OCI-LY7 (cell line): ENCODE measurements at regions not wholly inside any gene's neighbourhood (a gene's known extent, or its start where the extent isn't known, plus 50 kb on each side); places are given as distances from the start of the nearest gene placed in this dataset.

Experiments used
- BruUV-seq: library from RNA; stranded (reverse); fragments of 400-500 nt; replicated peaks from 2 replicates; lab custom pipeline; 2021; lab: Mats Ljungman, UMichigan
- CTCF ChIA-PET: fragments of 300-600 bp; sonication (Branson Sonifier 250); formaldehyde crosslinking; loops from one replicate; lab custom pipeline; 2022; ENCODE audit warnings: antibody characterized with exemption; ENCODE audit not compliant: unreplicated experiment; lab: Charles Lee
- POLR2A ChIA-PET: fragments of 300-600 bp; sonication (Branson Sonifier 250); formaldehyde crosslinking; loops from one replicate; lab custom pipeline; 2022; ENCODE audit warnings: antibody characterized with exemption; lab: Charles Lee
- DNase-seq: peaks from one replicate; pipeline ENCODE4 v3.0.0-alpha.2; 2015; ENCODE audit warnings: low spot score
- H2AFZ ChIP-seq: fragments of 200-600 bp; sonication (generic), shearing (Covaris generic); 2 replicates; pipeline ENCODE4 v1.6.1; 2014; ENCODE audit warnings: mild to moderate bottlenecking, antibody characterized with exemption, low read length, moderate library complexity
- H3K27ac ChIP-seq: fragments of 200-600 bp; sonication (generic); 2 replicates; pipeline ENCODE4 v1.5.1; 2014; ENCODE audit warnings: mixed run types, low read depth, mild to moderate bottlenecking, moderate library complexity, low read length, inconsistent platforms; ENCODE audit not compliant: poor library complexity, severe bottlenecking
- H3K36me3 ChIP-seq: fragments of 200-600 bp; sonication (generic); 2 replicates; pipeline ENCODE4 v1.6.1; 2014; ENCODE audit warnings: mild to moderate bottlenecking, antibody characterized with exemption, low read length, moderate library complexity, mixed read lengths; ENCODE audit not compliant: insufficient read depth
- H3K4me1 ChIP-seq: fragments of 200-600 bp; sonication (generic); 2 replicates; pipeline ENCODE4 v1.5.1; 2014; ENCODE audit warnings: mild to moderate bottlenecking, low read length; ENCODE audit not compliant: insufficient read depth, poor library complexity, severe bottlenecking
- H3K4me2 ChIP-seq: fragments of 200-600 bp; sonication (generic); 2 replicates; pipeline ENCODE4 v1.6.1; 2014; ENCODE audit warnings: mild to moderate bottlenecking, low read length
- H3K4me3 ChIP-seq: fragments of 200-600 bp; sonication (generic); 2 replicates; pipeline ENCODE4 v1.5.1; 2014; ENCODE audit warnings: mild to moderate bottlenecking, low read depth, low read length; ENCODE audit not compliant: poor library complexity, severe bottlenecking
- H3K79me2 ChIP-seq: fragments of 200-600 bp; sonication (generic); 2 replicates; pipeline ENCODE4 v1.6.1; 2016; ENCODE audit warnings: low read depth, mild to moderate bottlenecking, low read length, moderate library complexity, mixed read lengths; ENCODE audit not compliant: insufficient read depth
- H3K9me2 ChIP-seq: fragments of 200-600 bp; sonication (generic); 2 replicates; pipeline ENCODE4 v1.6.1; 2016; ENCODE audit warnings: mild to moderate bottlenecking, low read length, mixed read lengths; ENCODE audit not compliant: insufficient read depth
- H3K9me3 ChIP-seq: fragments of 200-600 bp; sonication (generic); 2 replicates; pipeline ENCODE4 v1.6.1; 2014; ENCODE audit warnings: mild to moderate bottlenecking, mixed run types, low read length, mixed read lengths
- H4K20me1 ChIP-seq: fragments of 200-600 bp; sonication (generic); 2 replicates; pipeline ENCODE4 v1.6.1; 2014; ENCODE audit warnings: mild to moderate bottlenecking, antibody characterized with exemption, low read length, moderate library complexity, mixed read lengths; ENCODE audit not compliant: insufficient read depth
- CTCF ChIP-seq: fragments of 200-600 bp; sonication (generic); conservative IDR thresholded peaks from 2 replicates; pipeline ENCODE4 v1.5.1; 2014; ENCODE audit warnings: mild to moderate bottlenecking, antibody characterized with exemption, low read length, moderate library complexity, mixed read lengths
- EZH2phosphoT487 ChIP-seq: fragments of 200-600 bp; sonication (generic); IDR thresholded peaks from 2 replicates; pipeline ENCODE4 v1.6.1; 2018; ENCODE audit warnings: low read depth, borderline replicate concordance, mild to moderate bottlenecking, mixed run types, antibody characterized with exemption, low read length, moderate library complexity, mixed read lengths
- intact Hi-C: fragments of 100-400 bp; cut with micrococcal nuclease; formaldehyde crosslinking; loops from one replicate; pipeline ENCODE4 v1.10.0; 2022; ENCODE audit not compliant: unreplicated experiment

- Histone ChIP-seq H4K20me1 (no peaks in the 10 kb centered on the region), H3K36me3 (no peaks in the 10 kb centered on the region), H3K9me3 (no peaks in the 10 kb centered on the region), H3K4me1 (no peaks in the 10 kb centered on the region), H2AFZ (no peak overlapping the region), H3K4me3 (no peak overlapping the region), H3K79me2 (no peaks in the 10 kb centered on the region), H3K4me2 (no peak overlapping the region), H3K27ac (no peak overlapping the region), H3K9me2 (no peaks in the 10 kb centered on the region)
- TF ChIP-seq EZH2phosphoT487 (no peak), CTCF (no peak)
- POLR2A ChIA-PET: no interaction called here
- DNase-seq: no peak
- intact Hi-C loops: no loop called here
- no TSS peak for BruUV-seq
- CTCF ChIA-PET: no interaction called here
Observed at GRCh38 chr3:82474711-82475110, 713.3 kb upstream of the GBE1 start.

- no peaks in the 10 kb centered on the region for H3K36me3 ChIP-seq
- ChIA-PET POLR2A (no interaction called here), CTCF (no interaction called here)
- no peaks in the 10 kb centered on the region for H3K4me1 ChIP-seq
- H3K9me3 ChIP-seq: no peaks in the 10 kb centered on the region
- H3K9me2 ChIP-seq: no peaks in the 10 kb centered on the region
- no peak for TF ChIP-seq EZH2phosphoT487
- TF ChIP-seq CTCF: no peak
- intact Hi-C loops: no loop called here
- DNase-seq: no peak
- no peak overlapping the region for H2AFZ ChIP-seq
- no peak overlapping the region for H3K4me2 ChIP-seq
- no peak overlapping the region for H3K27ac ChIP-seq
- H3K4me3 ChIP-seq: no peak overlapping the region
- BruUV-seq: no TSS peak
- no peaks in the 10 kb centered on the region for H3K79me2 ChIP-seq
- no peaks in the 10 kb centered on the region for H4K20me1 ChIP-seq
Observed at GRCh38 chr3:82473864-82474541, 712.6 kb upstream of the GBE1 start.

GRCh38 chr3:82467051-82467450 lies 705.6 kb upstream of the GBE1 start:
- Histone ChIP-seq H3K79me2 (no peaks in the 10 kb centered on the region), H4K20me1 (no peaks in the 10 kb centered on the region), H2AFZ (no peak overlapping the region), H3K9me3 (no peaks in the 10 kb centered on the region), H3K4me1 (no peaks in the 10 kb centered on the region), H3K9me2 (no peaks in the 10 kb centered on the region), H3K36me3 (no peaks in the 10 kb centered on the region), H3K4me3 (no peak overlapping the region), H3K4me2 (no peak overlapping the region), H3K27ac (no peak overlapping the region)
- CTCF ChIA-PET: no interaction called here
- no TSS peak for BruUV-seq
- TF ChIP-seq EZH2phosphoT487: no peak
- TF ChIP-seq CTCF: no peak
- DNase-seq: no peak
- POLR2A ChIA-PET: no interaction called here
- intact Hi-C loops: no loop called here
